GM19438 (cell line): ENCODE measurements at regions not wholly inside any gene's neighbourhood (a gene's known extent, or its start where the extent isn't known, plus 50 kb on each side); places are given as distances from the start of the nearest gene placed in this dataset.

Experiments used
- ATAC-seq: cut with Tn5 transposase; IDR thresholded peaks from one replicate; pipeline ENCODE4 v1.9.1; 2021; ENCODE audit warnings: low read depth; ENCODE audit not compliant: unreplicated experiment

DNA sequence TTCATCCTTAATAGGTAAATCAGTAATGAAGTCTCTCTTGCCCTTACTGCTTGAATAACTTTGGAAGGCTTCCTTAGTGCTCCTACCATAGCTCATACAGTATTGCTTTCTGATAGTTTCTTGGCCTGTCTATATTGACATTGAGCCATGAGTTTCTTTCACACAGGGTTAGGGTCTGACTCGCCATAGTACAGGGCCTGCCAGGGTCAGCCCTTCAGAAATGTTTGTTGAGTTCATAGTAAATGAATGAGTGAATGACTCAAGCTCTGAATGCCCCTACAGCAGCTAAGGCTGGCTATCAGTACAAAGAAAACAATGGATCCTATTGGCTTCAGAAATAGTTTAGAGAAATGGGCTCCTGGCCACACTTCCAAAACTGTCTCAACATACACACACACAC, 65.0 kb upstream of the LRATD1 start:
- no peak for ATAC-seq

- ATAC-seq, result no peak
Measured at GRCh38 chr2:14569294-14569693, 63.2 kb upstream of the LRATD1 start.

DNA sequence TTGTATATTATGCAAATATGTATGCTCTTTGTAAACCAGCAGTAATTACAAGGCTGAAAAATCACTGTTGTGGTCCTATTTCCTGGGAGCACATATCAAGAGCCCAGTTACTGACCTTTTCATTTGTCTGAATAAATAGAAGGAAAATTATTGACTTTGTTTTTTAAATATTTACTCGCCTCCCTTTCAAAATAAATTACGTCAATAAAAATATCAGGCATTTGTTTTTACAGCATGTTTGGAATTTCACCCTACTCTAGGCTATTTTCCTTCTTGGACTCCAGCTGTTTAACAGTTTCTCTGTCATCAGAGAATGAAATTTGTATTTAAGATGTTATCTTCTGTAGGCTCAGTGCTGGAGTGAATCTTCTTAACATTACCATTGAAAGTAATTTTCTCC, 59.9 kb upstream of the LRATD1 start:
- ATAC-seq, result no peak

DNA sequence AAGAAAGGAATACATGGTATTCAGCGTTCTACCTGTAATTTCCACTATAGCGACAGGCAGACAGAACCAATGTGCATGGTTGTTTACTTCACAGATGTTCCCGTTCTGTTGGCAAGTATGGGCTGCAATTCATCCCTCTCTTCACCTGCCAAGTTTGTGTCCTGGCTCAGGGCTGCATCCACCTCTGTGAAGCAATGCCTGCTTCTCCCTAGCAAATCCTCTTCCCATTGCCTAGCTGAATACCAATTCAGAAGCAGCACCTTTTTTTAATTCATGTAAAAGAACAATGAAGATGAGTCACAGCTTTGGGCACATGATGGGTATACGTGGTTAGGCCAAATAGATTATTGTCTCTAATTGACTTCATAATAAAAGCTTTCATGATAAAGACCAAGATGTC, 54.7 kb upstream of the LRATD1 start:
- no peak for ATAC-seq
